SK-N-MC (cell line): ENCODE measurements at regions not wholly inside any gene's neighbourhood (a gene's known extent, or its start where the extent isn't known, plus 50 kb on each side); places are given as distances from the start of the nearest gene placed in this dataset.

Source experiments
- EZH2 ChIP-seq: fragments of 200-600 bp; sonication (generic); IDR thresholded peaks from one replicate; pipeline ENCODE4 v1.6.1; 2017; ENCODE audit warnings: antibody characterized with exemption
- FOXP2 ChIP-seq: optimal IDR thresholded peaks from 2 replicates; pipeline ENCODE3; 2011; ENCODE audit warnings: mild to moderate bottlenecking, moderate library complexity; ENCODE audit not compliant: insufficient read depth; ENCODE audit errors: extremely low read length, control extremely low read depth
- POLR2AphosphoS5 ChIP-seq: IDR thresholded peaks from 2 replicates; pipeline ENCODE4 v1.6.1; 2012; ENCODE audit warnings: mild to moderate bottlenecking, low read depth, low read length, borderline replicate concordance

DNA sequence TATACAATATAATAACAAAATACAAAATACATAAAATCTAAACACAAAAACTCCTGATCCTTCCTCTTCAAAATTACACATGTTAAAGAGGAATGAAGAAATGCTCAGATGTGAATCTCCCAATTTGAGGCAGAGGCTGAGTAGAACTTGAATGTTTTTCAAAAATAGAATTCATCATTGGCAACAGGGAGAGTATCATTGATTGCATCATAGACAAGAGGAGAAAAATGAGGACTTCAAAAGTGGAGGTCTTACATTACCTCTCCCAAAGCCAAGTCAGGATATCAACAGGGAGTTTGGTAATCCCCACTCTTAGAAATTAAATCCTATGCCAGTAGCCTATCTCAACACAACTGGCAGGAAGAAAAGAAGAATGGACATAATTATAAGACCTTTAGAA is 2023.9 kb upstream of the CELF4 start:
- TF ChIP-seq EZH2 (no peak), POLR2AphosphoS5 (no peak), FOXP2 (no peak)
